Stomach (tissue), 4 donors: ENCODE measurements at regions not wholly inside any gene's neighbourhood (a gene's known extent, or its start where the extent isn't known, plus 50 kb on each side); places are given as distances from the start of the nearest gene placed in this dataset.

Source experiments
- CTCF ChIP-seq, 7 experiments: fragments of 450-650 bp in 4 of 7; fragments of 200-600 bp in 3 of 7; sonication (generic) in 3 of 7; IDR thresholded peaks; one replicate each; pipeline ENCODE4 v1.5.1; 2016 to 2019; ENCODE audit warnings: antibody characterized with exemption in 7 of 7, control low read depth in 2 of 7, mild to moderate bottlenecking in 1 of 7
- POLR2A ChIP-seq, 4 donors: fragments of 450-650 bp; IDR thresholded peaks; one replicate each; pipeline ENCODE4 v1.6.1; 2016; ENCODE audit warnings: antibody characterized with exemption in 4 of 4, control low read depth in 2 of 4, mild to moderate bottlenecking in 1 of 4, moderate library complexity in 1 of 4

- TF ChIP-seq CTCF (IDR thresholded peaks at IDR 0.05) (no peak), POLR2A (IDR thresholded peaks at IDR 0.05) (no peak)
Measured at GRCh38 chr16:9458816-9459215, 367.4 kb downstream of the HAPSTR1 start.
